NT2/D1 (cell line): ENCODE measurements at regions not wholly inside any gene's neighbourhood (a gene's known extent, or its start where the extent isn't known, plus 50 kb on each side); places are given as distances from the start of the nearest gene placed in this dataset.
"Not testable (repeated sequence)": the region's sequence is repeated elsewhere in the genome, so short reads cannot be mapped to it uniquely, and the experiment has no call there.

ENCODE experiments used
- DNase-seq: peaks from one replicate; pipeline ENCODE4 v3.0.0-alpha.2; 2011; ENCODE audit warnings: low read depth, low spot score
- H3K27me3 ChIP-seq: 2 replicates; pipeline ENCODE4 v1.6.0; 2011; ENCODE audit warnings: mild to moderate bottlenecking; ENCODE audit not compliant: insufficient read length, insufficient read depth
- H3K36me3 ChIP-seq: 2 replicates; pipeline ENCODE4 v1.6.1; 2011; ENCODE audit warnings: mild to moderate bottlenecking, low read length, mixed read lengths; ENCODE audit not compliant: insufficient read depth, insufficient read length
- H3K4me1 ChIP-seq: 2 replicates; pipeline ENCODE4 v1.5.1; 2011; ENCODE audit not compliant: insufficient read depth, insufficient read length
- H3K4me3 ChIP-seq: 2 replicates; pipeline ENCODE4 v1.5.1; 2011; ENCODE audit warnings: low read depth; ENCODE audit not compliant: insufficient read length
- H3K9ac ChIP-seq: 2 replicates; pipeline ENCODE4 v1.6.0; 2011; ENCODE audit warnings: low read depth; ENCODE audit not compliant: insufficient read length
- H3K9me3 ChIP-seq: 2 replicates; pipeline ENCODE4 v1.5.1; 2011; ENCODE audit warnings: mild to moderate bottlenecking, low read length; ENCODE audit not compliant: insufficient read depth

GRCh38 chr7:35152059-35152458 lies 101.8 kb downstream of the TBX20 start:
- not testable (repeated sequence) for H3K9ac ChIP-seq, H3K4me3 ChIP-seq, H3K4me1 ChIP-seq, H3K27me3 ChIP-seq, H3K9me3 ChIP-seq, DNase-seq, H3K36me3 ChIP-seq

- H3K4me1 ChIP-seq, H3K27me3 ChIP-seq, H3K4me3 ChIP-seq, H3K36me3 ChIP-seq, H3K9ac ChIP-seq, DNase-seq, H3K9me3 ChIP-seq: not testable (repeated sequence)
These were observed 105.9 kb downstream of the TBX20 start for GRCh38 chr7:35148030-35148429.

- not testable (repeated sequence) for H3K4me3 ChIP-seq, H3K27me3 ChIP-seq, H3K9ac ChIP-seq, DNase-seq, H3K9me3 ChIP-seq, H3K4me1 ChIP-seq, H3K36me3 ChIP-seq
These were observed 104.8 kb upstream of the DPY19L1 start for GRCh38 chr7:35142125-35142524.

GRCh38 chr7:35139281-35139680 lies 102.0 kb upstream of the DPY19L1 start:
- H3K4me1 ChIP-seq, H3K4me3 ChIP-seq, H3K9ac ChIP-seq, H3K36me3 ChIP-seq, DNase-seq, H3K27me3 ChIP-seq, H3K9me3 ChIP-seq: not testable (repeated sequence)

- H3K36me3 ChIP-seq, H3K27me3 ChIP-seq, H3K4me3 ChIP-seq, H3K9me3 ChIP-seq, H3K4me1 ChIP-seq, H3K9ac ChIP-seq, DNase-seq: not testable (repeated sequence)
These were observed 96.2 kb upstream of the DPY19L1 start for GRCh38 chr7:35133465-35133864.

- H3K9ac ChIP-seq, H3K4me3 ChIP-seq, DNase-seq, H3K4me1 ChIP-seq, H3K9me3 ChIP-seq, H3K36me3 ChIP-seq, H3K27me3 ChIP-seq: not testable (repeated sequence)
These were observed 95.7 kb upstream of the DPY19L1 start for GRCh38 chr7:35133011-35133410.

- H3K4me3 ChIP-seq, H3K4me1 ChIP-seq, H3K36me3 ChIP-seq, DNase-seq, H3K27me3 ChIP-seq, H3K9ac ChIP-seq, H3K9me3 ChIP-seq: not testable (repeated sequence)
These were observed 91.4 kb upstream of the DPY19L1 start for GRCh38 chr7:35128662-35129061.

GRCh38 chr7:35118526-35118925 lies 81.2 kb upstream of the DPY19L1 start:
- not testable (repeated sequence) for H3K4me1 ChIP-seq, H3K4me3 ChIP-seq, H3K27me3 ChIP-seq, H3K9ac ChIP-seq, H3K36me3 ChIP-seq, DNase-seq, H3K9me3 ChIP-seq

- H3K36me3 ChIP-seq, H3K9me3 ChIP-seq, H3K9ac ChIP-seq, H3K4me3 ChIP-seq, DNase-seq, H3K27me3 ChIP-seq, H3K4me1 ChIP-seq: not testable (repeated sequence)
These were observed 69.4 kb upstream of the DPY19L1 start for GRCh38 chr7:35106667-35107066.

- H3K9ac ChIP-seq, H3K4me1 ChIP-seq, H3K4me3 ChIP-seq, H3K27me3 ChIP-seq, DNase-seq, H3K36me3 ChIP-seq, H3K9me3 ChIP-seq: not testable (repeated sequence)
These were observed 68.2 kb upstream of the DPY19L1 start for GRCh38 chr7:35105511-35105910.

GRCh38 chr7:35102845-35103244 lies 65.6 kb upstream of the DPY19L1 start:
- H3K27me3 ChIP-seq, H3K9me3 ChIP-seq, H3K9ac ChIP-seq, DNase-seq, H3K4me1 ChIP-seq, H3K4me3 ChIP-seq, H3K36me3 ChIP-seq: not testable (repeated sequence)

GRCh38 chr7:35092961-35093360 lies 55.7 kb upstream of the DPY19L1 start:
- not testable (repeated sequence) for DNase-seq, H3K36me3 ChIP-seq, H3K4me1 ChIP-seq, H3K9me3 ChIP-seq, H3K27me3 ChIP-seq
- peak overlapping the region; percentile 71 for H3K4me3 ChIP-seq
- peak overlapping the region; percentile 80 for H3K9ac ChIP-seq
